Suprapubic skin (tissue), 4 donors: ENCODE measurements at regions not wholly inside any gene's neighbourhood (a gene's known extent, or its start where the extent isn't known, plus 50 kb on each side); places are given as distances from the start of the nearest gene placed in this dataset.
A peak's percentile ranks its signal among the peaks of the same experiment; 100 is the strongest.

Experiments used
- DNase-seq, 2 donors: peaks; one replicate each; pipeline ENCODE4 v3.0.0-alpha.2; 2019; ENCODE audit warnings: low spot score in 2 of 2
- H3K27ac ChIP-seq: fragments of 200-600 bp; sonication (generic); one replicate; pipeline ENCODE4 v1.5.1; 2019
- H3K27me3 ChIP-seq: fragments of 200-600 bp; sonication (generic); one replicate; pipeline ENCODE4 v1.5.1; 2019
- H3K36me3 ChIP-seq: fragments of 200-600 bp; sonication (generic); one replicate; pipeline ENCODE4 v1.5.1; 2019
- H3K4me1 ChIP-seq: fragments of 200-600 bp; sonication (generic); one replicate; pipeline ENCODE4 v1.5.1; 2019
- H3K4me3 ChIP-seq: fragments of 200-600 bp; sonication (generic); one replicate; pipeline ENCODE4 v1.5.1; 2019; ENCODE audit warnings: mild to moderate bottlenecking
- H3K9me3 ChIP-seq: fragments of 200-600 bp; sonication (generic); one replicate; pipeline ENCODE4 v1.5.1; 2019
- EP300 ChIP-seq: sonication (generic); formaldehyde crosslinking; IDR thresholded peaks from one replicate; pipeline ENCODE4 v1.6.1; 2017; ENCODE audit warnings: antibody characterized with exemption
- POLR2A ChIP-seq, 2 donors: fragments of 450-650 bp; IDR thresholded peaks; one replicate each; pipeline ENCODE4 v1.6.1; 2017; ENCODE audit warnings: antibody characterized with exemption in 2 of 2, mild to moderate bottlenecking in 2 of 2, moderate library complexity in 2 of 2
- POLR2AphosphoS5 ChIP-seq, 3 donors: sonication (generic); formaldehyde crosslinking; IDR thresholded peaks; one replicate each; pipeline ENCODE4 v1.6.1; 2017; ENCODE audit warnings: antibody characterized with exemption in 3 of 3
- whole genome bisulfite sequencing: methylation state at CpG from one replicate; pipeline ENCODE4 v1.1.5; 2018; 5-methylcytosine and 5-hydroxymethylcytosine counted together
- TF ChIP-seq, protein P1 (sequence below), 2 donors: fragments of 200-600 bp in 1 of 2; fragments of 450-650 bp in 1 of 2; sonication (generic) in 1 of 2; IDR thresholded peaks; one replicate each; pipeline ENCODE4 v1.5.1; 2016 to 2019; ENCODE audit warnings: antibody characterized with exemption in 2 of 2, mild to moderate bottlenecking in 1 of 2, moderate library complexity in 1 of 2

DNA sequence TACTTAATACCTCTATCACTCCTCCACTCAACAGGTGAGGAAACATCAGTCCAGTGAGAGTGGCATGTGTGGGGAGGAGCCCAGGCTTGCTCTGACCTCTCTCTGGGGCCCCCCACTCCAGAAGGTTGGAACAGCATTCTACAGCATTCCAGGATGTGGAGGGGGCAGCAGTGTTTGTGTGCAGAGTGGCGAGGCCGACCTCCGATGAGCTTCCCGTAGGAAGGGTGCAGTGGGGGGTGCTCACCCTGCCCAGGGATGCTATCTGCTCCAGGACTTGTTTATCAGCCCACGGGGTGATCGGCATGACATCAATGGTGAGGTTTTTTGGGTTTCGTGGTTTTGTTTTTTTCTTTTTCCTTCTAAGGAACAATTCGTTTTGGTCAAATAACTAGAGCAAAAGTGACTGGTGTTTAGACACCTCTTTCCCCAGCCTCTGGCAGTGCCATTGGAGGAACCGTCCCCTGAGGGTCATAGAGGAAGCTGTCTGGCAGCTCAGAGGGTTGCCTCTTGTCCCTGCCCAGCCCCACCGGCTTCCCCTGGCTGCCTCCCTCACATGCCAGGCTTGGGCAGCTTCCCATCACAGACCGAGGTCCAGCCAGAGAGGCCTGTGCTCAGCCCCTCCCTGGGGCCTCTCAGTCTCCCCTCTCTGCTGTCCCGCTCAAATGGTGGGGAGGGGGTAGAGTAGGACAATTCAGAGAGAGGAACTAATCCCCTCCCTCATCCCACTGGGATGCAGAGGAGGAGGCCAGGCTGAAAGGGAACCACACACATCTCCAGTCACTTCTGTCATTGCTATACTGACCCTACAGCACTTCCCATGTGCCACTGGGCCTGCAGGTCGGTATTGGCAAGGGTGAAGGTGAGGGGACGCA lies 96.5 kb downstream of the ZFP36L2 start:
- H3K9me3 ChIP-seq: no peaks in the 10 kb centered on the region
- DNase-seq: no peak
- WGBS: 66% methylated on average over 14 of the region's 14 CpGs
- no peaks in the 10 kb centered on the region for H3K27me3 ChIP-seq
- peaks cover 55% of the 10 kb centered on the region for H3K4me1 ChIP-seq
- TF ChIP-seq EP300 (no peak), POLR2A (IDR thresholded peaks at IDR 0.05) (peak in 1 of 2 donors; percentile 24)
- H3K4me3 ChIP-seq: no peak overlapping the region
- H3K36me3 ChIP-seq: no peaks in the 10 kb centered on the region
- H3K27ac ChIP-seq: peak overlapping the region; percentile 85

DNA sequence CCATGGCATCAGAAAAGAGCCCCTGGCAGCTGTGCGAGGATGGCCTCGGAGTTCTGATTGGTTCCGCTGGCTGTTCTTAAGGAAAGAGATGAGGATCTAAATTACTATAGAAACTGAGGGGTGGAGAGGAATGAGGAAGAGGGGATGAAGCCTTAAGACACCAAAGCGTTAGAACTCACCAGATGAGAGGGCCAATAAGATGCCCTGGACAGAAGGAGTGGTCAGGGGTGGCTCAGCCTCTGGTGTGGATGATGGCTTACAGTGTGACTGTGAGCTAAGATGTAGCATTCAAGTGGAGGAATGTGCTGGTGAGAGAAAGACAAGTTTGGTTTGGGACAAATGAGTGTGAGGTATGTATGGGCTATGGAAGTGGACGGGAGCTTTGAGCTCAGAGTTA lies 97.8 kb downstream of the ZFP36L2 start:
- Histone ChIP-seq H3K27ac (peak overlapping the region; percentile 85), H3K9me3 (no peaks in the 10 kb centered on the region), H3K4me3 (no peak overlapping the region), H3K27me3 (no peaks in the 10 kb centered on the region), H3K4me1 (peaks cover 55% of the 10 kb centered on the region), H3K36me3 (no peaks in the 10 kb centered on the region)
- 95% methylated on average over 5 of the region's 5 CpGs for WGBS
- no peak for DNase-seq
- TF ChIP-seq EP300 (no peak), POLR2AphosphoS5 (IDR thresholded peaks at IDR 0.05) (no peak), POLR2A (IDR thresholded peaks at IDR 0.05) (no peak)
- TF ChIP-seq, protein P1, sequence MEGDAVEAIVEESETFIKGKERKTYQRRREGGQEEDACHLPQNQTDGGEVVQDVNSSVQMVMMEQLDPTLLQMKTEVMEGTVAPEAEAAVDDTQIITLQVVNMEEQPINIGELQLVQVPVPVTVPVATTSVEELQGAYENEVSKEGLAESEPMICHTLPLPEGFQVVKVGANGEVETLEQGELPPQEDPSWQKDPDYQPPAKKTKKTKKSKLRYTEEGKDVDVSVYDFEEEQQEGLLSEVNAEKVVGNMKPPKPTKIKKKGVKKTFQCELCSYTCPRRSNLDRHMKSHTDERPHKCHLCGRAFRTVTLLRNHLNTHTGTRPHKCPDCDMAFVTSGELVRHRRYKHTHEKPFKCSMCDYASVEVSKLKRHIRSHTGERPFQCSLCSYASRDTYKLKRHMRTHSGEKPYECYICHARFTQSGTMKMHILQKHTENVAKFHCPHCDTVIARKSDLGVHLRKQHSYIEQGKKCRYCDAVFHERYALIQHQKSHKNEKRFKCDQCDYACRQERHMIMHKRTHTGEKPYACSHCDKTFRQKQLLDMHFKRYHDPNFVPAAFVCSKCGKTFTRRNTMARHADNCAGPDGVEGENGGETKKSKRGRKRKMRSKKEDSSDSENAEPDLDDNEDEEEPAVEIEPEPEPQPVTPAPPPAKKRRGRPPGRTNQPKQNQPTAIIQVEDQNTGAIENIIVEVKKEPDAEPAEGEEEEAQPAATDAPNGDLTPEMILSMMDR (IDR thresholded peaks at IDR 0.05): no peak

DNA sequence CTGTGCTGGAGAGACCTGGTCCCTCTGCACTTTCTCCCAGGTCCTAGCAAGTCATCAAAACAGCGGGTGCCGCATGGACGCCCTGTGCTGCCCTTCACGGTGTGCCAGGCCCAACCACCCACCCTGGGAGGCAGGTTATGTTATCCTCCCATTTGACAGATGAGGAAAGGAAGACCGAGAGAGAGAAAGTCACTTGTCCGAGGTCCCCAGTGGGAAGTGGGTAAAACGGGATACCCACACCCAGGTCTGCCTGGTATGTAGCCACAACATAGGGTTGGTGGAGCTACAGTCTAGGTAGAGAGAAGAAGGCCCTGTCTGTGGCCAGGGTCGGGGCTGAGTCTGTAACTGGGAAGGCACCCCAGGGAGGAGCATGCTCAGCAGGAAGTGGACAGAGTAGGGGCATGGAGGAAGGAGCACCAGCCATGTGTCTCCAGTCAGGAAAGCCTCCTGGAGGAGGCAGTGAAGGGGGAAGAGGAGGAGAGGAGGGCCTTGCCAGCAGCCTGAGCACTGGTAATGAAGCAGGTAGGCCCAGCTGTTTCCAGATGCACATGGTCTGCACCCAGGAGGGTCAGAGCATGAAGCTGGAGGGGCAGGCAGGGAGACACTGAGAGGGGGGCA lies 98.4 kb downstream of the ZFP36L2 start:
- Histone ChIP-seq H3K4me1 (peaks cover 54% of the 10 kb centered on the region), H3K27ac (peak overlapping the region; percentile 53), H3K36me3 (no peaks in the 10 kb centered on the region), H3K27me3 (no peaks in the 10 kb centered on the region), H3K9me3 (no peaks in the 10 kb centered on the region), H3K4me3 (no peak overlapping the region)
- DNase-seq: no peak
- WGBS: 87% methylated on average over 8 of the region's 8 CpGs
- TF ChIP-seq POLR2AphosphoS5 (IDR thresholded peaks at IDR 0.05): no peak
- TF ChIP-seq POLR2A (IDR thresholded peaks at IDR 0.05): no peak
- TF ChIP-seq, protein P1 (IDR thresholded peaks at IDR 0.05): no peak
- no peak for TF ChIP-seq EP300

DNA sequence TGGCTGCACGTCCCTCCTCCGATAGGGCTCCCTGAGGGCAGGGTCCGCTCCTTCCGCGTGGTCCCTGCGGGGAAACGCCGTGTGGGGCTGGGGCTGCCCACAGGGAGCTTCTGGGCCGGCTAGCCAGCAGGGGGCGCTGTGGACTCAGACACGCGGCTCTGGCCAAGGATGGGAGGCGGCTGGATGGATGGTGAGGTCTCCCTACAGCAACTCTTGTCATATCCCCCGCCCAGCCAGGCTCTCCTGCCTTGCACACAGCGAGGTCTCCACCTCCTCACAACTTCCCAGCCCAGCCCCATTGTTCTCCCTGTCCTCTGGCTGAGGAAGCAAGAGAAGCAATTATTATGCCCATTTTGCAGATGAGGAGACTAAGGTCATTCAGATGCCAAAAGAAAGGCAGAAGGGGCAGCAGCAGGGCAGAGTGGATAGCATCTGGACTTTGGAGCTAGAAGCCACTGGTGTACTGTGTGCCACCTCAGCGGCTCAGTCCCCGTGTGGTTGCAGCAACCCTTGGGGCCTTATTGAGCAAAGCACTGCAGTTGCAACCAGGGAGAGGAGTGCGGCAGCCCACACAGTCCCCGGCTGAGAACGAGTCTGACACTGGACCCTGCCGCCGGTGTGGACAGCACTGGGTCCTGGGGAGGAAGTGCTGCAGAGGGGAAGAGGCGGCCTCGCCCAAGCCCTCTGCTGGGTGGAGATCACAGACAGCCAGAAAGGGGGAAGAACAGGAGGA lies 99.0 kb downstream of the ZFP36L2 start:
- TF ChIP-seq, protein P1 (IDR thresholded peaks at IDR 0.05): peak in 1 of 2 donors; percentile 40
- TF ChIP-seq EP300: no peak
- DNase-seq: no peak
- peak overlapping the region; percentile 53 for H3K27ac ChIP-seq

DNA sequence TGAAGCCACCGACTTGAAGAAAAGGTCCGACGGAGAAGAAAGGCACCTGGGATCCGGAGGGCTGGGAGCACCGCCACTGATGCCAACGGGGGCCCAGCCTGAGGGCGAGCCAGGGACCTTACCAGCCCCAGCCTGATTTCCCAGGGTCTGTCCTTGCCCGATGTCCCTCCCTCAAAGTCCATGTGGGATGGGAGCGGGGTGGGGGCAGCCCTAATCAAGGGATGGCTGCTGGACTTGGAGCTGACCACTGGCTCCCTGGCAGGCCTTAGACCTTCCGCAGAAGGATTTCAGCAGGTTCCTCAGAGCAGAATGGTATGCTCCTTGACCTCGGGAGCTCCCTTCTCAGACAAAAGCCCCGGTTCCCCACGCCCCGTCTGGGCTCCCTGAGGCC lies 99.6 kb downstream of the ZFP36L2 start:
- 87% methylated on average over 11 of the region's 14 CpGs for WGBS
- H3K27me3 ChIP-seq: no peaks in the 10 kb centered on the region
- no peak overlapping the region for H3K27ac ChIP-seq
- H3K4me1 ChIP-seq: peaks cover 42% of the 10 kb centered on the region
- no peak for DNase-seq
- no peaks in the 10 kb centered on the region for H3K36me3 ChIP-seq
- H3K9me3 ChIP-seq: no peaks in the 10 kb centered on the region
- TF ChIP-seq POLR2AphosphoS5 (IDR thresholded peaks at IDR 0.05) (no peak), POLR2A (IDR thresholded peaks at IDR 0.05) (no peak), EP300 (no peak)
- TF ChIP-seq, protein P1 (IDR thresholded peaks at IDR 0.05): no peak
- H3K4me3 ChIP-seq: no peak overlapping the region

More for the DNA sequence above, 99.0 kb downstream of the ZFP36L2 start:
- no peak overlapping the region for H3K4me3 ChIP-seq
- no peaks in the 10 kb centered on the region for H3K27me3 ChIP-seq
- 77% methylated on average over 12 of the region's 24 CpGs for WGBS
- no peaks in the 10 kb centered on the region for H3K9me3 ChIP-seq
- no peaks in the 10 kb centered on the region for H3K36me3 ChIP-seq
- H3K4me1 ChIP-seq: peaks cover 47% of the 10 kb centered on the region
